IPS-18c (cell line): ENCODE measurements at regions not wholly inside any gene's neighbourhood (a gene's known extent, or its start where the extent isn't known, plus 50 kb on each side); places are given as distances from the start of the nearest gene placed in this dataset.

Source experiments
- H3K4me3 ChIP-seq: 2 replicates; pipeline ENCODE4 v1.7.0; 2013; ENCODE audit warnings: low read depth, mild to moderate bottlenecking, low read length, moderate library complexity; ENCODE audit not compliant: insufficient read depth
- H3K9me3 ChIP-seq: one replicate; pipeline ENCODE4 v1.6.1; 2013; ENCODE audit warnings: mild to moderate bottlenecking, low read length, moderate library complexity; ENCODE audit not compliant: control insufficient read depth, insufficient read depth

- Histone ChIP-seq H3K4me3 (no peak overlapping the region), H3K9me3 (no peaks in the 10 kb centered on the region)
Observed at GRCh38 chr7:51689547-51689946, 372.9 kb upstream of the COBL start.

GRCh38 chr7:51685794-51686193 is 369.2 kb upstream of the COBL start:
- Histone ChIP-seq H3K9me3 (no peaks in the 10 kb centered on the region), H3K4me3 (no peak overlapping the region)

GRCh38 chr7:51680594-51681399 is 364.2 kb upstream of the COBL start:
- H3K4me3 ChIP-seq: no peak overlapping the region

GRCh38 chr7:51679358-51679757 is 362.7 kb upstream of the COBL start:
- no peak overlapping the region for H3K4me3 ChIP-seq

More at GRCh38 chr7:51680594-51681399, 364.2 kb upstream of the COBL start:
- no peaks in the 10 kb centered on the region for H3K9me3 ChIP-seq

GRCh38 chr7:51666751-51667150 is 350.1 kb upstream of the COBL start:
- Histone ChIP-seq H3K4me3 (no peak overlapping the region), H3K9me3 (no peaks in the 10 kb centered on the region)

More at GRCh38 chr7:51679358-51679757, 362.7 kb upstream of the COBL start:
- H3K9me3 ChIP-seq: no peaks in the 10 kb centered on the region

- H3K9me3 ChIP-seq: no peaks in the 10 kb centered on the region
- no peak overlapping the region for H3K4me3 ChIP-seq
Observed at GRCh38 chr7:51666266-51666665, 349.7 kb upstream of the COBL start.

- no peak overlapping the region for H3K4me3 ChIP-seq
- H3K9me3 ChIP-seq: no peaks in the 10 kb centered on the region
Observed at GRCh38 chr7:51665045-51665780, 348.6 kb upstream of the COBL start.

- H3K4me3 ChIP-seq: no peak overlapping the region
- H3K9me3 ChIP-seq: no peaks in the 10 kb centered on the region
Observed at GRCh38 chr7:51660516-51660915, 343.9 kb upstream of the COBL start.

- no peak overlapping the region for H3K4me3 ChIP-seq
Observed at GRCh38 chr7:51658684-51659083, 342.1 kb upstream of the COBL start.

GRCh38 chr7:51647931-51648351 is 331.3 kb upstream of the COBL start:
- H3K9me3 ChIP-seq: no peaks in the 10 kb centered on the region
- H3K4me3 ChIP-seq: no peak overlapping the region

More at GRCh38 chr7:51658684-51659083, 342.1 kb upstream of the COBL start:
- no peaks in the 10 kb centered on the region for H3K9me3 ChIP-seq

GRCh38 chr7:51647486-51647885 is 330.9 kb upstream of the COBL start:
- Histone ChIP-seq H3K4me3 (no peak overlapping the region), H3K9me3 (no peaks in the 10 kb centered on the region)

GRCh38 chr7:51645702-51646298 is 329.2 kb upstream of the COBL start:
- Histone ChIP-seq H3K4me3 (no peak overlapping the region), H3K9me3 (no peaks in the 10 kb centered on the region)

- Histone ChIP-seq H3K4me3 (no peak overlapping the region), H3K9me3 (no peaks in the 10 kb centered on the region)
Observed at GRCh38 chr7:51645255-51645654, 328.6 kb upstream of the COBL start.

- no peaks in the 10 kb centered on the region for H3K9me3 ChIP-seq
- no peak overlapping the region for H3K4me3 ChIP-seq
Observed at GRCh38 chr7:51644216-51644615, 327.6 kb upstream of the COBL start.

GRCh38 chr7:51640841-51641240 is 324.2 kb upstream of the COBL start:
- H3K9me3 ChIP-seq: no peaks in the 10 kb centered on the region
- H3K4me3 ChIP-seq: no peak overlapping the region

- no peaks in the 10 kb centered on the region for H3K9me3 ChIP-seq
- H3K4me3 ChIP-seq: no peak overlapping the region
Observed at GRCh38 chr7:51639661-51640334, 323.2 kb upstream of the COBL start.

- H3K4me3 ChIP-seq: no peak overlapping the region
- no peaks in the 10 kb centered on the region for H3K9me3 ChIP-seq
Observed at GRCh38 chr7:51636503-51636902, 319.9 kb upstream of the COBL start.
